K562 (cell line): ENCODE measurements at regions not wholly inside any gene's neighbourhood (a gene's known extent, or its start where the extent isn't known, plus 50 kb on each side); places are given as distances from the start of the nearest gene placed in this dataset.

Experiments used
- ARNT ChIP-seq, 2 experiments: fragments of 450-650 bp; IDR thresholded peaks; 2 replicates each; pipeline ENCODE4 v1.6.1; 2016; ENCODE audit warnings: mild to moderate bottlenecking in 1 of 2
- BCLAF1 ChIP-seq, 2 experiments: fragments of 450-650 bp in 1 of 2; IDR thresholded peaks; 2 replicates each; pipeline ENCODE4 v1.6.1; 2011 to 2017; ENCODE audit warnings: low read depth in 2 of 2, antibody characterized with exemption in 1 of 2, borderline replicate concordance in 1 of 2, low read length in 1 of 2, mild to moderate bottlenecking in 1 of 2, mixed read lengths in 1 of 2; ENCODE audit not compliant: control insufficient read depth in 1 of 2
- BDP1 ChIP-seq: IDR thresholded peaks from 3 replicates; pipeline ENCODE4 v1.6.1; 2011; ENCODE audit not compliant: insufficient read length, insufficient read depth
- CREBBP ChIP-seq: IDR thresholded peaks from one replicate; pipeline ENCODE4 v1.6.1; 2012; ENCODE audit warnings: low read depth, mild to moderate bottlenecking, control low read depth, inconsistent platforms, low read length
- CUX1 ChIP-seq: fragments of 200-800 bp; sonication (Bioruptor generic); IDR thresholded peaks from 2 replicates; pipeline ENCODE4 v1.6.1; 2016; ENCODE audit warnings: missing genetic modification characterization, missing compliant biosample characterization
- FOXK1 ChIP-seq: sonication (generic); formaldehyde crosslinking; IDR thresholded peaks from 2 replicates; pipeline ENCODE4 v1.8.0; 2022; ENCODE audit warnings: missing genetic modification reagents, mild to moderate bottlenecking, borderline replicate concordance
- KLF13 ChIP-seq: fragments of 450-650 bp; IDR thresholded peaks from 2 replicates; pipeline ENCODE4 v1.6.1; 2016; ENCODE audit warnings: missing genetic modification characterization, low read depth, mild to moderate bottlenecking, missing compliant biosample characterization, moderate library complexity, borderline replicate concordance
- NKRF ChIP-seq: fragments of 450-650 bp; IDR thresholded peaks from 2 replicates; pipeline ENCODE4 v1.6.1; 2016; ENCODE audit warnings: borderline replicate concordance
- PRPF4 ChIP-seq: fragments of 200-400 bp; formaldehyde crosslinking; IDR thresholded peaks from one replicate; pipeline ENCODE4 v1.6.1; 2017; ENCODE audit warnings: low read length, low read depth, mild to moderate bottlenecking; ENCODE audit not compliant: insufficient read depth, poor library complexity, severe bottlenecking
- SIN3B ChIP-seq: fragments of 450-650 bp; IDR thresholded peaks from 2 replicates; pipeline ENCODE4 v1.6.1; 2017; ENCODE audit warnings: low read depth, mild to moderate bottlenecking, moderate library complexity
- STAT5A ChIP-seq: IDR thresholded peaks from 2 replicates; pipeline ENCODE4 v1.6.1; 2012; ENCODE audit warnings: low read length, inconsistent platforms, borderline replicate concordance
- THAP7 ChIP-seq: fragments of 250-450 bp; sonication (Bioruptor Pico); IDR thresholded peaks from 2 replicates; pipeline ENCODE4 v1.5.0; 2021
- ZBTB2 ChIP-seq: fragments of 450-650 bp; IDR thresholded peaks from 2 replicates; pipeline ENCODE4 v1.6.1; 2016; ENCODE audit warnings: antibody characterized with exemption
- ZNF121 ChIP-seq: sonication (generic); formaldehyde crosslinking; conservative IDR thresholded peaks from 2 replicates; pipeline ENCODE4 v1.8.0; 2022; ENCODE audit warnings: missing genetic modification reagents

- TF ChIP-seq ZBTB2: peak; percentile 85
- TF ChIP-seq CREBBP: no peak
- TF ChIP-seq ARNT (IDR thresholded peaks at IDR 0.05): no peak
- TF ChIP-seq STAT5A: no peak
- TF ChIP-seq ZNF121: no peak
- TF ChIP-seq THAP7: no peak
- TF ChIP-seq NKRF: peak; percentile 50
- TF ChIP-seq FOXK1 (CRISPR knock-in tag): no peak
- TF ChIP-seq SIN3B: no peak
- TF ChIP-seq BDP1: no peak
- TF ChIP-seq CUX1 (CRISPR knock-in tag): 0 out of 2 replicates have a peak, but pooled peaks have one; percentile 49
- no peak for TF ChIP-seq PRPF4
- no peak for TF ChIP-seq KLF13 (tag)
- no peak for TF ChIP-seq BCLAF1 (IDR thresholded peaks at IDR 0.05; ENCODE audit: borderline replicate concordance in 1 of 2, control insufficient read depth in 1 of 2, low read depth in 2 of 2, low read length in 1 of 2)
These were observed 61.3 kb upstream of the EPB41L1 start (continued) for GRCh38 chr20:36093025-36093803.
